ENCODE measurements at regions not wholly inside any gene's neighbourhood (a gene's known extent, or its start where the extent isn't known, plus 50 kb on each side); places are given as distances from the start of the nearest gene placed in this dataset.

DNA sequence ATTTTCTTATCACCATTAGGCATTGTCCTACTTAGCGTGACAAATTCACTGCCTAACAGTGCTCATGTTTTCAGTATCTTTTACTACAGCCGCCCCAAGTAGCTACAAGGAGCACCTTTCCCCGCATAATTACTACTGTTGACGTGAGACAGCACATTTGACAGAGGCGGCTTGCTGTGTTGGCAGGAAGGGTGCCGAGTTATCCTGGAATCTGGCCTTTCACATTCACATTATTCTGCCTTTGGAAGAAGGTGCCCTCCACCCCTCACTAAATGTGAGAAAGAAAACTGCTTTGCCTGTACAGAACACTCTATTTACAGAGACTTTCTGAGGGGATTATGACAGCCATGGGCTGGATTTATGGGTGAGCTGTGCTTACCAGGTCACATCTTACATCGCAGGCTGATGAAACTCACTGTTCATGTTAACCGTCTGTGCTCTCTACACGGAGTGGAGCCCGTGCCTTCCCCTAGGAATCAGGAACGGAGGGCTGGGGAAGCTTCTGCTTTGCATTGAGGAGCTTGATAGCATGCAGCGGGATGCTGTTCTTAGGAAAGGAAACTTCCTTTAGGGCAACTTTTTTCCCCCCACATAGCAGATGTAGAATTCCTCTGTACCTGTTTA lies 148.0 kb upstream of the ZRANB2 start:
- H3K4me1 ChIP-seq: no peaks in the 10 kb centered on the region
- TF ChIP-seq, protein P1, sequence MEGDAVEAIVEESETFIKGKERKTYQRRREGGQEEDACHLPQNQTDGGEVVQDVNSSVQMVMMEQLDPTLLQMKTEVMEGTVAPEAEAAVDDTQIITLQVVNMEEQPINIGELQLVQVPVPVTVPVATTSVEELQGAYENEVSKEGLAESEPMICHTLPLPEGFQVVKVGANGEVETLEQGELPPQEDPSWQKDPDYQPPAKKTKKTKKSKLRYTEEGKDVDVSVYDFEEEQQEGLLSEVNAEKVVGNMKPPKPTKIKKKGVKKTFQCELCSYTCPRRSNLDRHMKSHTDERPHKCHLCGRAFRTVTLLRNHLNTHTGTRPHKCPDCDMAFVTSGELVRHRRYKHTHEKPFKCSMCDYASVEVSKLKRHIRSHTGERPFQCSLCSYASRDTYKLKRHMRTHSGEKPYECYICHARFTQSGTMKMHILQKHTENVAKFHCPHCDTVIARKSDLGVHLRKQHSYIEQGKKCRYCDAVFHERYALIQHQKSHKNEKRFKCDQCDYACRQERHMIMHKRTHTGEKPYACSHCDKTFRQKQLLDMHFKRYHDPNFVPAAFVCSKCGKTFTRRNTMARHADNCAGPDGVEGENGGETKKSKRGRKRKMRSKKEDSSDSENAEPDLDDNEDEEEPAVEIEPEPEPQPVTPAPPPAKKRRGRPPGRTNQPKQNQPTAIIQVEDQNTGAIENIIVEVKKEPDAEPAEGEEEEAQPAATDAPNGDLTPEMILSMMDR (IDR thresholded peaks at IDR 0.05): no peak
- intact Hi-C loops (cut with DNase I; ENCODE audit: low total_unique reads): no loop called here
- H3K27me3 ChIP-seq: no peaks in the 10 kb centered on the region
- H3K4me3 ChIP-seq: no peak overlapping the region
- H3K27ac ChIP-seq: no peak overlapping the region
- DNase-seq: no peak
- no peaks in the 10 kb centered on the region for H3K9me3 ChIP-seq
- H3K36me3 ChIP-seq: no peaks in the 10 kb centered on the region

DNA sequence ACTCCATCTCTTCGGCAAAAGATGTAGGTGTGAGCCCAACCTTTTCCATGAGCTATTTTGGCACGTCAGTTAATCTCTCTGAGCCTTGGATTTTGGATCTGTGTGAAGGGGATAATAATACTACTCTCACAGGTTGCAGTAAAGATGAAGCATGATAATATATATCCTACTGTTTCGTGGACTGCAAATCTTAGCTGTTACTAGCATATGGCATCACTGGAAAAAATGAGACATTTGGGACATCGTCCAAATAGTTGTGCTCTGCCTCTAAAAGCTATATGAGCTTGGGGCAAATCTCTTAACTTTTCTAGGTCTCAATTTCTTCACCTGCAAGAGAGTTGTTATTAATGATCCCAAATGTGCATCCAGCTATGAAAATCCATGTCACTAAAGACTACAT lies 147.4 kb upstream of the ZRANB2 start:
- Histone ChIP-seq H3K9me3 (no peaks in the 10 kb centered on the region), H3K4me1 (no peaks in the 10 kb centered on the region), H3K27me3 (no peaks in the 10 kb centered on the region), H3K4me3 (no peak overlapping the region), H3K36me3 (no peaks in the 10 kb centered on the region), H3K27ac (no peak overlapping the region)
- TF ChIP-seq, protein P1 (IDR thresholded peaks at IDR 0.05): no peak
- no peak for DNase-seq
- intact Hi-C loops (cut with DNase I; ENCODE audit: low total_unique reads): no loop called here

DNA sequence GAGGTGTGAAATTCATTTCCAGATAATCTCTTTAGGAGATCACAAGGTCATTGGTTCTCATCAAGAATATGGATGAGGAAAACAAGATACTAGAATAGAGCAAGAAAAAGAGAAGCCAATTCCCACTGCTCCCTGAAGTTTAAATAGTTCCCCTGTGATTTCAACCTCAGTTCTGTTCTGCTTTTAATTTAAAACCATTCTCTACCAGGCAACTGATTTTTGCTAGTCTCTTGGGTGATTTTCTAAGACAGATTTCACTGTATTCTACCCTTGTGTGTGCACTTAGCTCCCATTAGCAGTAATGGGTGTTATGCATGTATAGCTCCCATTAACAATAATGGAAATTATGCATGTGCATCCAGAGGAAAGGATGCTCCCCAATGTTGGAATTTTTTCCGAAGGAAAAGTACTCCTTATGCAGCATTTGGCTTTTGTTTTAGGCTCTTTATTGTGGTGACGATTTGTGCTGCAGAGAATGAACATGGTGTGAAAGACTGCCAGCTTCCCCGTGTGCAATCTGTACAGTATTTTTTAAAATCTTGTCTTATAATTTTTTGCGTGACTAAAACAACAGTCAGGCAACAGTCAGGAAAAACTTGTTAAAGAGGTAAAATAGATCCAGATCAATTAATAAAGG lies 144.0 kb upstream of the ZRANB2 start:
- Histone ChIP-seq H3K4me1 (no peaks in the 10 kb centered on the region), H3K27me3 (no peaks in the 10 kb centered on the region), H3K4me3 (no peak overlapping the region), H3K36me3 (no peaks in the 10 kb centered on the region), H3K27ac (no peak overlapping the region), H3K9me3 (no peaks in the 10 kb centered on the region)
- intact Hi-C loops (cut with DNase I; ENCODE audit: low total_unique reads): no loop called here
- no peak for DNase-seq
- TF ChIP-seq, protein P1 (IDR thresholded peaks at IDR 0.05): no peak

DNA sequence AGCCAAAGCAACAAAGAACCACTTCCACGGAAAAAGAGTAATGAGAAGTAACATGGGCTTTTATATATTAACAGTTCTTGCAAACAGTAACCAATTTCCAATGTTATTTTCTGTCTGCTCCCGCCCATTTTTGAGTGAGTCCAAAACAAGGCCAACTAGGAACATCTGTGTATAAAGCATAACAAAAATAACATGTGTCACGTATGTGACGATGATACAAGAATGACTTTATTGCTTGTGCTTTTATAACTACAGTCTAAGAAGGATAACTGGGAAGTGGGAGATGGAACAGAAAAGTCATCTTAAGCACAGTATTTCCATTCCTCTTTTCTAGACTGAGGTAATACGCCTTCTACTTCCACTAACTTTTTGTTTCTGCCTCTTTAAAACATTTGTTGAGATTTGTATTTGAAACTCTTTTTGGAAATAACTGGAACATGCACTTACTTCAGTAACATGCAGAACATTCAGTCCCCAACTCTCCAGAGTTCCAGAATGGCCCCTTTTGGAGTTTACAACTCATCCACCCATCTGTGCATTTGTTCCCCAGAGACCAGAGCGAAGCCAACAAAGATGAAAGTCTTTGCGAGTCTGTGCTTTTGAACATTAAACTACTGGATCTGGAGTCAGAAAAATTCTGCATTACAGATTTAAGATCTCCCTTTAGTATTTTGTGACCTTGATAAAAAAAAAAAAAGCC lies 143.0 kb upstream of the ZRANB2 start:
- intact Hi-C loops (cut with DNase I; ENCODE audit: low total_unique reads): no loop called here
- Histone ChIP-seq H3K36me3 (no peaks in the 10 kb centered on the region), H3K27me3 (no peaks in the 10 kb centered on the region), H3K4me1 (no peaks in the 10 kb centered on the region), H3K27ac (no peak overlapping the region), H3K9me3 (no peaks in the 10 kb centered on the region), H3K4me3 (no peak overlapping the region)
- no peak for DNase-seq
- TF ChIP-seq, protein P1 (IDR thresholded peaks at IDR 0.05): no peak

DNA sequence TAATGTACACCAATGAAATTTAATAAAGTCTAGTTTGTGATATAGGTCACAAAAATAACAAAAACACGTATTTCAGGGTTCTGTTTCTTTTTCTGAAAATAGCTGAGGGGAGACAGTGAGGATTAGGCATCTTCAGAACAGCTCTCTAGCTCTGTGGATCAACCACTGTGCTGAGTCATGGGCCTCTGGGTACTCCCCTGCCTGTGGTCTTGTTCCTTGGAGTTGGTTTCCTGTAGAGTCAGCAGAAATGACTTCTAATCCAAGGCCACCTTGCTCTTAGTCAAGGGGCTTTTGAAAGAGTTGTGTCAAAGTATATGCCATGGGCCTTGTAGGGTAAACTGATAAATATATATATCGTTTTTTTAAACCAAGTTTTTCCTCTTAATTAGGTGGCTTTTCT lies 141.8 kb upstream of the ZRANB2 start:
- no peaks in the 10 kb centered on the region for H3K27me3 ChIP-seq
- intact Hi-C loops (cut with DNase I; ENCODE audit: low total_unique reads): no loop called here
- H3K4me1 ChIP-seq: no peaks in the 10 kb centered on the region

More for the DNA sequence above, 141.8 kb upstream of the ZRANB2 start:
- DNase-seq: no peak
- no peaks in the 10 kb centered on the region for H3K36me3 ChIP-seq
- no peak overlapping the region for H3K4me3 ChIP-seq
- TF ChIP-seq, protein P1 (IDR thresholded peaks at IDR 0.05): no peak
- no peaks in the 10 kb centered on the region for H3K9me3 ChIP-seq
- no peak overlapping the region for H3K27ac ChIP-seq
